ENCODE measurements at regions not wholly inside any gene's neighbourhood (a gene's known extent, or its start where the extent isn't known, plus 50 kb on each side); places are given as distances from the start of the nearest gene placed in this dataset.

GRCh38 chr3:189464799-189465198 is 166.4 kb upstream of the TP63 start:
- intact Hi-C loops (cut with micrococcal nuclease; ENCODE audit: unreplicated experiment), result no loop called here

GRCh38 chr3:189466004-189466403 is 165.2 kb upstream of the TP63 start:
- intact Hi-C loops (cut with micrococcal nuclease; ENCODE audit: unreplicated experiment), result no loop called here
- ATAC-seq (no peak), DNase-seq (ENCODE audit: low read depth, low spot score) (no peak)
- in situ Hi-C loops (cut with HindIII; ENCODE audit: low pct_unique_long_range_greater_than_20kb, low sequenced_read_pairs), result no loop called here
- no peaks in the 10 kb centered on the region for H3K36me3 ChIP-seq (ENCODE audit: control insufficient read depth, insufficient read depth, low read length)
- CTCF ChIA-PET, result interaction anchor here (0.5 kb wide), 1 partner anchor 106 kb away, joined by 5 read pairs; no protein-coding TSS in a partner anchor
- H3K4me1 ChIP-seq (ENCODE audit: control insufficient read depth, insufficient read depth, low read length), result no peaks in the 10 kb centered on the region
- H3K4me3 ChIP-seq (ENCODE audit: low read depth in 2 of 2, low read length in 2 of 2), result no peak overlapping the region
- no peak overlapping the region for H3K27ac ChIP-seq (ENCODE audit: low read length)
- POLR2A ChIA-PET, result no interaction called here
- TF ChIP-seq SIN3A (IDR thresholded peaks at IDR 0.05; ENCODE audit: borderline replicate concordance, insufficient read depth, low read depth, low read length) (no peak), REST (IDR thresholded peaks at IDR 0.05; ENCODE audit: insufficient read depth in 1 of 2, low read depth in 2 of 2, low read length in 1 of 2) (no peak), POLR2AphosphoS5 (IDR thresholded peaks at IDR 0.05; ENCODE audit: low read depth, low read length) (no peak), CTCF (IDR thresholded peaks at IDR 0.05) (no peak), TCF7L2 (IDR thresholded peaks at IDR 0.05; ENCODE audit: low read depth, low read length) (no peak)
- no TSS peak for BruUV-seq (replicated peaks)
- H3K27me3 ChIP-seq (ENCODE audit: control insufficient read depth, insufficient read depth, low read length), result no peaks in the 10 kb centered on the region
- no peaks in the 10 kb centered on the region for H3K9me3 ChIP-seq (ENCODE audit: control insufficient read depth, insufficient read depth, low read depth, low read length)

More at GRCh38 chr3:189464799-189465198, 166.4 kb upstream of the TP63 start:
- Histone ChIP-seq H3K9me3 (ENCODE audit: control insufficient read depth, insufficient read depth, low read depth, low read length) (no peaks in the 10 kb centered on the region), H3K36me3 (ENCODE audit: control insufficient read depth, insufficient read depth, low read length) (no peaks in the 10 kb centered on the region), H3K4me1 (ENCODE audit: control insufficient read depth, insufficient read depth, low read length) (no peaks in the 10 kb centered on the region), H3K27ac (ENCODE audit: low read length) (no peak overlapping the region), H3K4me3 (ENCODE audit: low read depth in 2 of 2, low read length in 2 of 2) (no peak overlapping the region), H3K27me3 (ENCODE audit: control insufficient read depth, insufficient read depth, low read length) (no peaks in the 10 kb centered on the region)
- ATAC-seq (no peak), DNase-seq (ENCODE audit: low read depth, low spot score) (no peak)
- no peak for TF ChIP-seq SIN3A (IDR thresholded peaks at IDR 0.05; ENCODE audit: borderline replicate concordance, insufficient read depth, low read depth, low read length)
- no peak for TF ChIP-seq TCF7L2 (IDR thresholded peaks at IDR 0.05; ENCODE audit: low read depth, low read length)
- no peak for TF ChIP-seq CTCF (IDR thresholded peaks at IDR 0.05)
- in situ Hi-C loops (cut with HindIII; ENCODE audit: low pct_unique_long_range_greater_than_20kb, low sequenced_read_pairs), result no loop called here
- ChIA-PET POLR2A (no interaction called here), CTCF (no interaction called here)
- BruUV-seq (replicated peaks), result no TSS peak
